Activated naive CD8-positive, alpha-beta T cell treated with anti-CD3 and anti-CD28 coated beads, Interleukin-2, amount 50 U/mL, for 16 hours (primary cell): ENCODE measurements at regions not wholly inside any gene's neighbourhood (a gene's known extent, or its start where the extent isn't known, plus 50 kb on each side); places are given as distances from the start of the nearest gene placed in this dataset.

Experiments
- DNase-seq: peaks from one replicate; pipeline ENCODE4 v3.0.0-alpha.2; 2020; ENCODE audit warnings: low read depth, low spot score

- DNase-seq: no peak
These were observed 160.9 kb upstream of the SYT6 start for GRCh38 chr1:114314576-114314975.

- no peak for DNase-seq
These were observed 160.4 kb upstream of the SYT6 start for GRCh38 chr1:114314098-114314497.

GRCh38 chr1:114310695-114311271, 157.1 kb upstream of the SYT6 start:
- no peak for DNase-seq

- no peak for DNase-seq
These were observed 149.2 kb upstream of the SYT6 start for GRCh38 chr1:114302821-114303220.

GRCh38 chr1:114299331-114299975, 145.8 kb upstream of the SYT6 start:
- DNase-seq: no peak

- no peak for DNase-seq
These were observed 144.3 kb upstream of the SYT6 start for GRCh38 chr1:114298008-114298407.

GRCh38 chr1:114296413-114296812, 142.7 kb upstream of the SYT6 start:
- no peak for DNase-seq

GRCh38 chr1:114295321-114295720, 141.7 kb upstream of the SYT6 start:
- DNase-seq: no peak

GRCh38 chr1:114292835-114293234, 139.2 kb upstream of the SYT6 start:
- no peak for DNase-seq

GRCh38 chr1:114292194-114292593, 138.5 kb upstream of the SYT6 start:
- DNase-seq: no peak

- no peak for DNase-seq
These were observed 137.1 kb upstream of the SYT6 start for GRCh38 chr1:114290776-114291175.

GRCh38 chr1:114290341-114290740, 136.7 kb upstream of the SYT6 start:
- DNase-seq: no peak

GRCh38 chr1:114289824-114290223, 136.2 kb upstream of the SYT6 start:
- DNase-seq: no peak

GRCh38 chr1:114289306-114289705, 135.6 kb upstream of the SYT6 start:
- DNase-seq: no peak

GRCh38 chr1:114286960-114287359, 133.3 kb upstream of the SYT6 start:
- DNase-seq: no peak

GRCh38 chr1:114286179-114286578, 132.5 kb upstream of the SYT6 start:
- DNase-seq: no peak

- peak; percentile 68 for DNase-seq
These were observed 129.2 kb upstream of the SYT6 start for GRCh38 chr1:114282751-114283403.

- no peak for DNase-seq
These were observed 125.2 kb upstream of the SYT6 start for GRCh38 chr1:114278911-114279310.

- no peak for DNase-seq
These were observed 124.8 kb upstream of the SYT6 start for GRCh38 chr1:114278430-114278829.

- no peak for DNase-seq
These were observed 121.1 kb upstream of the SYT6 start for GRCh38 chr1:114274621-114275317.

GRCh38 chr1:114272593-114272992, 118.9 kb upstream of the SYT6 start:
- no peak for DNase-seq

GRCh38 chr1:114270718-114271117, 117.0 kb upstream of the SYT6 start:
- no peak for DNase-seq

- DNase-seq: no peak
These were observed 116.6 kb upstream of the SYT6 start for GRCh38 chr1:114270282-114270681.
